Uterus (tissue), 2 donors: ENCODE measurements at regions not wholly inside any gene's neighbourhood (a gene's known extent, or its start where the extent isn't known, plus 50 kb on each side); places are given as distances from the start of the nearest gene placed in this dataset.

Experiments used
- POLR2A ChIP-seq, 2 donors: fragments of 450-650 bp; IDR thresholded peaks; one replicate each; pipeline ENCODE4 v1.6.1; 2016; ENCODE audit warnings: antibody characterized with exemption in 2 of 2, mild to moderate bottlenecking in 1 of 2, moderate library complexity in 1 of 2
- TF ChIP-seq, protein P1 (sequence below), 4 experiments: fragments of 200-600 bp in 2 of 4; fragments of 450-650 bp in 2 of 4; sonication (generic) in 2 of 4; IDR thresholded peaks; one replicate each; pipeline ENCODE4 v1.5.1; 2016 to 2019; ENCODE audit warnings: antibody characterized with exemption in 4 of 4, mild to moderate bottlenecking in 2 of 4, moderate library complexity in 1 of 4

DNA sequence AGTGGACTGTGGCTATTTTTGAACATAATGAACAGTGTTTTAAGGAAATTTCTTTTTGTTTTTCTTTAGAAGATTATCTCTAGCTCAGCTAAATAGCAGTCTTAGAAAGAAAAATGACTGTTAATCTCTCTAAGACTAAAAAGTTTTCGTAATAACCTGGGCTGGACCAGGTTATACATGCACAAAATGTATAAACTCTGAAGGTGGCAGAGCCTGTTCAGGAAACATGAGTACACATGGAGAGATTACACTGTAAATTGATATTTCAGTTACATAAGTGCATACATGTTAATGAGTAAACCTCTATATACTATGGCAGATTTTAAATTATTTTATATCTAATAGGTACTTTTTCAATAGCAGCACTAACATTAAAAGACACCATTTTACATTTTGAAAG lies 258.2 kb upstream of the CFAP20DC start:
- TF ChIP-seq, protein P1, sequence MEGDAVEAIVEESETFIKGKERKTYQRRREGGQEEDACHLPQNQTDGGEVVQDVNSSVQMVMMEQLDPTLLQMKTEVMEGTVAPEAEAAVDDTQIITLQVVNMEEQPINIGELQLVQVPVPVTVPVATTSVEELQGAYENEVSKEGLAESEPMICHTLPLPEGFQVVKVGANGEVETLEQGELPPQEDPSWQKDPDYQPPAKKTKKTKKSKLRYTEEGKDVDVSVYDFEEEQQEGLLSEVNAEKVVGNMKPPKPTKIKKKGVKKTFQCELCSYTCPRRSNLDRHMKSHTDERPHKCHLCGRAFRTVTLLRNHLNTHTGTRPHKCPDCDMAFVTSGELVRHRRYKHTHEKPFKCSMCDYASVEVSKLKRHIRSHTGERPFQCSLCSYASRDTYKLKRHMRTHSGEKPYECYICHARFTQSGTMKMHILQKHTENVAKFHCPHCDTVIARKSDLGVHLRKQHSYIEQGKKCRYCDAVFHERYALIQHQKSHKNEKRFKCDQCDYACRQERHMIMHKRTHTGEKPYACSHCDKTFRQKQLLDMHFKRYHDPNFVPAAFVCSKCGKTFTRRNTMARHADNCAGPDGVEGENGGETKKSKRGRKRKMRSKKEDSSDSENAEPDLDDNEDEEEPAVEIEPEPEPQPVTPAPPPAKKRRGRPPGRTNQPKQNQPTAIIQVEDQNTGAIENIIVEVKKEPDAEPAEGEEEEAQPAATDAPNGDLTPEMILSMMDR (IDR thresholded peaks at IDR 0.05): no peak
- no peak for TF ChIP-seq POLR2A (IDR thresholded peaks at IDR 0.05)
